ENCODE measurements at regions not wholly inside any gene's neighbourhood (a gene's known extent, or its start where the extent isn't known, plus 50 kb on each side); places are given as distances from the start of the nearest gene placed in this dataset.

DNA sequence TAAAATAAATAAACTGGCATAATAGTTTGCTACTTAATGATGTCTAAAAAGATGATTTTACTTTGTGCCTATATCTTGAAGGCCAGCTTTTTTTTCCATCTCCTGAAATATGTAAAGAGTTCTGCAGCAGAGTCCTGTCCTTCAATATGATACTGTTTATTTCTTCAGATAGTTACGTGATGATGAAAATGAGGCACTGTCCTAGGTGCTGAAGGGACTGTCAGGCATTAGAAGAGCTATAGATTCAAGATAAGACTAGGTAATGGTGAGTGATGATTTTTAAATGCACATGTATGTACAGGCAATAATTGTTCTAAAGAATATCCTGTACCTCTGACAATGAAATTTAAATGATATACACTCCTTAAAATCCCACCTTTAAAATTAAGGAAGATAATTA lies 326.9 kb upstream of the DNAJC19 start:
- TF ChIP-seq ZNF133 (tag by site-specific recombination; IDR thresholded peaks at IDR 0.05): no peak
- TF ChIP-seq ZNF140 (tag by site-specific recombination; IDR thresholded peaks at IDR 0.05): no peak
- TF ChIP-seq ZNF302 (tag by site-specific recombination; IDR thresholded peaks at IDR 0.05; ENCODE audit: low read depth): no peak
- TF ChIP-seq ZNF423 (tag by site-specific recombination; IDR thresholded peaks at IDR 0.05): no peak

Data from HEK293 (cell line).